Keratinocyte (primary cell): ENCODE measurements at regions not wholly inside any gene's neighbourhood (a gene's known extent, or its start where the extent isn't known, plus 50 kb on each side); places are given as distances from the start of the nearest gene placed in this dataset.

Source experiments
- CTCF ChIP-seq, 3 experiments: IDR thresholded peaks in 1 of 3; conservative IDR thresholded peaks in 1 of 3; optimal IDR thresholded peaks in 1 of 3; 2 replicates in 2 of 3; 3 replicates in 1 of 3; pipeline versions ENCODE3 to v1.5.1; 2011; ENCODE audit warnings: low read length in 3 of 3, mild to moderate bottlenecking in 3 of 3, moderate library complexity in 2 of 3, control low read depth in 1 of 3, inconsistent platforms in 1 of 3; ENCODE audit not compliant: insufficient read depth in 2 of 3; ENCODE audit errors: extremely low read depth in 1 of 3
- EZH2 ChIP-seq: IDR thresholded peaks from one replicate; pipeline ENCODE4 v1.6.1; 2012; ENCODE audit warnings: inconsistent platforms, mild to moderate bottlenecking, low read length, moderate library complexity

DNA sequence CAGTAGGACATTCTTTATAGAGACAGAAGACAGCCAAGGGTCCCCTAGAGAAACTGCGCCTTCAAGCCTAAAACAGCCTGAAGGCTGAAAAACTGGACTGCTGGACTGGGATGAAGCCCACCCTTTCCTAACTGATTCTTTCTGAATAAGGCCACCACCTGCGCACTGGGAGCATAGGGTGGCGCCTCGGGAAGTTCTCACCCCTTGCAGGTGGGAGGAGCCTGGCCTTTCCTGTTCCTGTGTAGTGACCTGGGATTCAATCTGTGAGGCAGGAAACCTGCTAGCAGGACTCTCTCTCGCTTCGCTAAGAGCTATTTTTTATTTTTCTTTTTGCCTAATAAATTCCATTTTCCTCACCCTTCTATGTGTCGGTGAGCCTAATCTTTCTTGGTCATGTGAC lies 61.8 kb upstream of the KLHL13 start:
- no peak for TF ChIP-seq CTCF (optimal IDR thresholded peaks at IDR 0.05 in 1 of 3, IDR thresholded peaks at IDR 0.05 in 1 of 3, conservative IDR thresholded peaks at IDR 0.05 in 1 of 3; ENCODE audit: extremely low read depth in 1 of 3, insufficient read depth in 2 of 3, low read length in 3 of 3)
- TF ChIP-seq EZH2: no peak
